GM12875 (cell line): ENCODE measurements at regions not wholly inside any gene's neighbourhood (a gene's known extent, or its start where the extent isn't known, plus 50 kb on each side); places are given as distances from the start of the nearest gene placed in this dataset.

Source experiments
- H3K4me3 ChIP-seq: one replicate; pipeline ENCODE4 v1.5.1; 2011; ENCODE audit warnings: low read depth, low read length, control low read depth
- CTCF ChIP-seq: IDR thresholded peaks from 2 replicates; pipeline ENCODE4 v1.5.1; 2011; ENCODE audit warnings: low read depth, mild to moderate bottlenecking, control low read depth, inconsistent platforms, low read length, moderate library complexity, borderline replicate concordance; ENCODE audit not compliant: insufficient read depth

GRCh38 chr17:77606865-77607210 lies 351.7 kb upstream of the TNRC6C start:
- peak; percentile 17; the same call in 1 of the 2 replicates for TF ChIP-seq CTCF
- H3K4me3 ChIP-seq = no peak overlapping the region

GRCh38 chr17:77607606-77608005 lies 350.9 kb upstream of the TNRC6C start:
- TF ChIP-seq CTCF = no peak
- no peak overlapping the region for H3K4me3 ChIP-seq

- TF ChIP-seq CTCF = no peak
- H3K4me3 ChIP-seq = no peak overlapping the region
These were observed 350.1 kb upstream of the TNRC6C start for GRCh38 chr17:77608431-77608830.

- H3K4me3 ChIP-seq = no peak overlapping the region
- TF ChIP-seq CTCF = no peak
These were observed 348.7 kb upstream of the TNRC6C start for GRCh38 chr17:77609553-77610517.

- no peak for TF ChIP-seq CTCF
- no peak overlapping the region for H3K4me3 ChIP-seq
These were observed 348.0 kb upstream of the TNRC6C start for GRCh38 chr17:77610518-77610893.

GRCh38 chr17:77610972-77611521 lies 347.5 kb upstream of the TNRC6C start:
- TF ChIP-seq CTCF = no peak
- H3K4me3 ChIP-seq = no peak overlapping the region
